CD4-positive, CD25-positive, alpha-beta regulatory T cell (primary cell): ENCODE measurements at regions not wholly inside any gene's neighbourhood (a gene's known extent, or its start where the extent isn't known, plus 50 kb on each side); places are given as distances from the start of the nearest gene placed in this dataset.

Experiments
- ATAC-seq, 2 donors: fragments of 150-1000 bp; cut with Tn5 transposase; one replicate each; pipeline ENCODE4 v1.10.0; 2021; ENCODE audit warnings: low read depth in 2 of 2, moderate number of reproducible peaks in 2 of 2, moderate library complexity in 1 of 2
- DNase-seq, 3 donors: peaks; one replicate each; pipeline versions ENCODE4 v3.0.0 to v3.0.0-alpha.2; 2012 to 2022; ENCODE audit warnings: mixed read lengths in 1 of 3
- H3K27ac ChIP-seq: one replicate; pipeline ENCODE4 v1.7.0; 2013; ENCODE audit warnings: mild to moderate bottlenecking, low read length; ENCODE audit not compliant: insufficient read depth, poor library complexity, severe bottlenecking
- H3K27me3 ChIP-seq: one replicate; pipeline ENCODE4 v1.7.0; 2013; ENCODE audit warnings: low read length; ENCODE audit not compliant: control insufficient read depth, insufficient read depth
- H3K36me3 ChIP-seq: one replicate; pipeline ENCODE4 v1.7.0; 2013; ENCODE audit warnings: mild to moderate bottlenecking, low read length, moderate library complexity; ENCODE audit not compliant: control insufficient read depth, insufficient read depth
- H3K4me1 ChIP-seq: 2 replicates; pipeline ENCODE4 v1.7.0; 2013; ENCODE audit warnings: mild to moderate bottlenecking, low read length; ENCODE audit not compliant: insufficient read depth, control insufficient read depth, poor library complexity, severe bottlenecking
- H3K4me3 ChIP-seq: one replicate; pipeline ENCODE4 v1.7.0; 2013; ENCODE audit warnings: low read depth, mild to moderate bottlenecking, low read length, moderate library complexity
- H3K9me3 ChIP-seq, 2 experiments: 1 replicate in 1 of 2; 2 replicates in 1 of 2; pipeline ENCODE4 v1.7.0; 2013; ENCODE audit warnings: low read length in 2 of 2, mild to moderate bottlenecking in 1 of 2, moderate library complexity in 1 of 2; ENCODE audit not compliant: control insufficient read depth in 2 of 2
- H3K27ac Mint-ChIP-seq, 3 donors: one replicate each; pipeline ENCODE4 v1.8.0; 2020 to 2022; ENCODE audit warnings: mild to moderate bottlenecking in 3 of 3, mixed read lengths in 3 of 3, moderate library complexity in 2 of 3
- H3K27me3 Mint-ChIP-seq: one replicate; pipeline ENCODE4 v1.8.0; 2022; ENCODE audit warnings: mild to moderate bottlenecking, mixed read lengths
- H3K36me3 Mint-ChIP-seq: one replicate; pipeline ENCODE4 v1.8.0; 2020; ENCODE audit warnings: mixed read lengths
- H3K4me1 Mint-ChIP-seq, 4 donors: one replicate each; pipeline ENCODE4 v1.8.0; 2020 to 2022; ENCODE audit warnings: mixed read lengths in 4 of 4, mild to moderate bottlenecking in 1 of 4
- H3K4me3 Mint-ChIP-seq, 4 donors: one replicate each; pipeline ENCODE4 v1.8.0; 2020 to 2022; ENCODE audit warnings: mild to moderate bottlenecking in 4 of 4, mixed read lengths in 4 of 4, moderate library complexity in 3 of 4
- H3K9me3 Mint-ChIP-seq, 7 donors: one replicate each; pipeline ENCODE4 v1.8.0; 2020 to 2022; ENCODE audit warnings: mixed read lengths in 7 of 7, mild to moderate bottlenecking in 3 of 7, moderate library complexity in 2 of 7

DNA sequence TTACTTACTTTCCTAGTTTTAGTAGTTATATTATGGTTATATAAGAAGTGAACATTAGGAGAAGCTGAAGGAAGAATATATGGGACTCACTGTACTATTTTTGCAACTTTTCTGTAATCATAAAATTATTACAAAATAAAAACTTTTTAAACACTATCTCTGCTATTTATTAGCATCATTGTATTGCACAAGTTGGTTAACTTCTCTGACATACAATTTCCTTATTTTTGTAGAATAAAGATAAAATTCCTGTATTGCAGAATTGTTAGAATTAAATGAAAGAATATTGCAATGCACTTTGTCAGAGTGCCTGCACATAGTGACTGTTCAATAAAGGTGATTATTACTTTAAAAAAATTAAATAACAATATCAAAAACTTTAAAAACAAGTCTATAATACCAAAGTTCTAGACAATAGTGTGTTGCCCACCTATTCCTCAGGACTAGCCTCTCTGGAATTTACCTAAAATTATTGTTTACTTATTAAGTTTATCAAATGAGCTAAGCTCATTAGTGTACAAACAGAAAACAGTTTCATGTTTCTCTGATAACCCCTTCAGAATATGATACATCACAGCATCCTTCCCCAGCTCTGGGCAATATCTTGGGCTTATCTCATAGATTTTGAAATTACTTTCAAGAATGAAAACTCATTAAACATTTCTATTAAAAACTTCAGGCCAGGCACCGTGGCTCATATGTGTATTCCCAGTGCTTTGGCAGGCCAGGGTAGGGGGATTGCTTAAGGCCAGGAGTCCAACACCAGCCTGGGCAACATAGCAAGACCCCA lies 77.4 kb upstream of the TMPO start:
- DNase-seq (no peak), ATAC-seq (no peak)
- Mint-ChIP-seq H3K4me3 (no peak overlapping the region), H3K27ac (no peak overlapping the region), H3K9me3 (peaks cover 0 to 10% (median 2%) of the 10 kb centered on the region in 7 donors), H3K4me1 (no peaks in the 10 kb centered on the region), H3K27me3 (peaks cover 45% of the 10 kb centered on the region), H3K36me3 (no peaks in the 10 kb centered on the region)
- Histone ChIP-seq H3K4me1 (no peaks in the 10 kb centered on the region), H3K27ac (no peak overlapping the region), H3K4me3 (no peak overlapping the region), H3K9me3 (peaks cover 0 to 9% of the 10 kb centered on the region in 2 experiments), H3K27me3 (peaks cover 21% of the 10 kb centered on the region), H3K36me3 (no peaks in the 10 kb centered on the region)

DNA sequence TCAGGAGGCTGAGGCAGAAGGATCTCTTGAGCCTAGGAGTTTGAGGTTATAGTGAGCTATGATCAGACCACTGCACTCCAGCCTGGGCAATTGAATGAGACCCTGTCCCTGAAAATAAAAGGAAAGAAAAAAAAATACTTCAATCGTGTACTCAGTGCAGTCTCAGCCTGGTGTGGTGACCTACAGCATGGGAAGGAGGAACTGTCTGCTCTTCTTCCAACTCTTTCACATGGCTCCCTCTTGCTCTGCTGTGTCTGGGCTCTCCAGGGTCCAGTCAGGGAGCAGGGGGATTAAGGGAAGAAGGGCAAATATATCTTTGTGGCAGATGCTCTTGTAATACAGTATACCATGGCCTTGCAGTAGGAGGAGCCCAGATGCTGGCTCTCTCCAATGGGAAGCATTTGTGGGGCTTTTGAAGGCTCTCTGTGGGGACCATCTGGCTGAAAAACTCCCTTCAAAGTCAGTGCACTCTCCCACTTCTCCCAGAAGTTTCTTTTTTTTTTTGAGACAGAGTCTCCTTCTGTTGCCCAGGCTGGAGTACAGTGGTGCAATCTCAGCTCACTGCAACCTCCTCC lies 76.6 kb upstream of the TMPO start:
- Mint-ChIP-seq H3K27ac (no peak overlapping the region), H3K4me3 (no peak overlapping the region), H3K36me3 (no peaks in the 10 kb centered on the region), H3K4me1 (no peaks in the 10 kb centered on the region), H3K9me3 (peaks cover 0 to 10% (median 2%) of the 10 kb centered on the region in 7 donors), H3K27me3 (peaks cover 45% of the 10 kb centered on the region)
- DNase-seq (no peak), ATAC-seq (no peak)
- Histone ChIP-seq H3K36me3 (no peaks in the 10 kb centered on the region), H3K4me1 (no peaks in the 10 kb centered on the region), H3K27ac (no peak overlapping the region), H3K4me3 (no peak overlapping the region), H3K9me3 (peaks cover 0 to 9% of the 10 kb centered on the region in 2 experiments), H3K27me3 (peaks cover 21% of the 10 kb centered on the region)

DNA sequence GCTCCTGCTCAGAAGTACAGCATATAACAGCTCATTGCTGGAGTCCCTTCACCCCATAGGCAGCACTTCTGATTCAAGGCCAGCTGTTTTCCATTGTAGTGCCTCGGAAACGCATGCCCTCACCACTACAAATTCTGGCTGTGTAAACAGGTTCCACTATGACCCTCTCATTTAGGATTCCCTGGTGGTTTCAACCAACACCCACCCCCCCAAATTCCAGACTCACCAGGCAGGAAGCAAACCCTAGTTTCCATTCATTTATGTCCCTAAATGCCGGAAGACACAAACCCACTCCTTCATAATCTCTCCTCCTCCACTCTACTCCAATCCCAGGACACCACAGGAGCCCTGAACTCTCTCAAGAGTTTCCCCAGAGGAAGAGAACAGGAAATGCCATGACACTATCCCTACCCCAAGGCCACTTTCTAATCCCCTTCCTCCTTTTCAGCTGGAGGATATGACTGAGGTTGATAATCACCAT lies 75.9 kb upstream of the TMPO start:
- Mint-ChIP-seq H3K9me3 (peaks cover 0 to 9% (median 2%) of the 10 kb centered on the region in 7 donors), H3K27ac (no peak overlapping the region), H3K27me3 (peaks cover 42% of the 10 kb centered on the region), H3K36me3 (no peaks in the 10 kb centered on the region), H3K4me3 (no peak overlapping the region), H3K4me1 (no peaks in the 10 kb centered on the region)
- Histone ChIP-seq H3K9me3 (peaks cover 0 to 9% of the 10 kb centered on the region in 2 experiments), H3K4me1 (no peaks in the 10 kb centered on the region), H3K36me3 (no peaks in the 10 kb centered on the region), H3K27me3 (peaks cover 21% of the 10 kb centered on the region), H3K27ac (no peak overlapping the region), H3K4me3 (no peak overlapping the region)
- ATAC-seq = peak in 1 of 2 donors; percentile 21
- no peak for DNase-seq

DNA sequence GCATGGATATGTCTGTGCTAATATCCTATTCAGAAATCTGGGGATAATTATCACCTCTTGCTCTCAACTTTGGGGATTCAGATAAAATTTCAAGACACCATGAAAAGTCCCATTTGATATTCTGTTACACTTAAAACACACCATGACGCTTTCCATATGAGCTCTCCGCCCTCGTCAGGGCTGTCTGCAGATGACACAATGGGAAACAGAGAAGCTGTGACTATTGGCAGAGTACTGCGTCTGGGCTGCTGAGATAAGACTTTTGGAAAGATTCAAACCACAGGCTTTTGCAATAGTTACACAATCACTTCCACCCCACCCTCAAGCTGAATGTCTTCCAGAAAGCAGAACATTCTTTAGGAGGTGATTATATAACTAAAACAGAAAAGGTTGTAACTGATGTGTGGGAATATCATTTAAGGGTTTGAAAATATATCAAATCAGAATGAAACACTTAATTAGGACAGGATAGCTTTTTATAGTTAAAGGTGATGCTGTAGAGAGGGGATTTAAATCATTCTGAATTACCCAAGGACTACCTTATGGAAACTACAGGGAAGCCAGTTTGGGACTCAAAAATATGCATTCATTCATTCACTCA lies 75.3 kb upstream of the TMPO start:
- Histone ChIP-seq H3K4me1 (no peaks in the 10 kb centered on the region), H3K4me3 (no peak overlapping the region), H3K9me3 (peaks cover 0 to 5% of the 10 kb centered on the region in 2 experiments), H3K27me3 (peaks cover 18% of the 10 kb centered on the region), H3K27ac (no peak overlapping the region), H3K36me3 (no peaks in the 10 kb centered on the region)
- no peak overlapping the region for H3K27ac Mint-ChIP-seq
- ATAC-seq (peak in 1 of 2 donors; percentile 24), DNase-seq (no peak)
- H3K4me3 Mint-ChIP-seq = no peak overlapping the region
- H3K36me3 Mint-ChIP-seq = no peaks in the 10 kb centered on the region
- peaks cover 39% of the 10 kb centered on the region for H3K27me3 Mint-ChIP-seq
- peaks cover 0 to 5% (median 2%) of the 10 kb centered on the region in 7 donors for H3K9me3 Mint-ChIP-seq
- H3K4me1 Mint-ChIP-seq = no peaks in the 10 kb centered on the region

DNA sequence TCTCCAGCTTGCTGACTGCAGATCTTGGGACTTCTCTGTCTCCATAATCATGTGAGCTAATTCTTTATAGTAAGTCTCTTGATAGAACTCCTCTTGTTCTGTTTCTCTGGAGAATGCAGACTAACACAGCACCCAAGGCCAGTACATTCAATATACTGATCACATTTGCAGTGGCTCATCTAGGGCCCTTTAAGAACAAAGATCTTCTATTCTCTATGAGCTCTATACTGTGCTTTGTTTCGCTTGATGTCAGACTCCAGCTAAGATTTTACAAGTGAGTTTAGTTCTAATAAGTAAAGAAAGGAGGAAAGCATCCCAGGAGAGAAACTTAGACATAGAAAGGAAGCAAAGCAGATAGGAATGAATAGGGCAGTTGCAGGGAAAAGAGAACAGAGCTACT lies 69.3 kb upstream of the TMPO start:
- ATAC-seq = no peak
- H3K4me1 Mint-ChIP-seq = no peaks in the 10 kb centered on the region
- Histone ChIP-seq H3K27me3 (no peaks in the 10 kb centered on the region), H3K27ac (no peak overlapping the region), H3K36me3 (no peaks in the 10 kb centered on the region), H3K4me3 (no peak overlapping the region), H3K4me1 (no peaks in the 10 kb centered on the region), H3K9me3 (no peaks in the 10 kb centered on the region)
- DNase-seq = no peak
- H3K4me3 Mint-ChIP-seq = no peak overlapping the region
- H3K27me3 Mint-ChIP-seq = peaks cover 30% of the 10 kb centered on the region
- no peaks in the 10 kb centered on the region for H3K36me3 Mint-ChIP-seq
- no peaks in the 10 kb centered on the region for H3K9me3 Mint-ChIP-seq
- no peak overlapping the region for H3K27ac Mint-ChIP-seq

DNA sequence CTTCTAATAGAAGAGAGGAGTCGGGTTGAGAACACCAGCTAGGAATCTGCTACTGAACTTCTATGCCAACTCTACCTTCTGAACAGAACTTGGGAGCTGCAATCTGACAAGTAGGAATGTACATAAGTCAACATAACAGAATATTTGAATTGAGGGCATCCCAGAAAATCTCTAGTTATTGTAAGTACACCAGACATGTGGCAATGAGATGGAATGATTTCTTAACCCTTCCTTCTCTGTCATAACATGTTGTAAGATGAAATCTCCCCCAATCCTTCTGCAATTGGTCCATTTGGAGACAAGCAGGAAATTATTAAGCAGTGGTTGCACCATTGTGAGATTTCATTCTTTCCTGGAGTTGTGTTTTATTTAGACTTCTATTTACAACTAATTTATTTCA lies 68.7 kb upstream of the TMPO start:
- Histone ChIP-seq H3K27ac (no peak overlapping the region), H3K27me3 (no peaks in the 10 kb centered on the region), H3K36me3 (no peaks in the 10 kb centered on the region), H3K9me3 (no peaks in the 10 kb centered on the region), H3K4me1 (no peaks in the 10 kb centered on the region), H3K4me3 (no peak overlapping the region)
- Mint-ChIP-seq H3K36me3 (no peaks in the 10 kb centered on the region), H3K9me3 (no peaks in the 10 kb centered on the region), H3K4me1 (no peaks in the 10 kb centered on the region), H3K4me3 (no peak overlapping the region), H3K27ac (no peak overlapping the region), H3K27me3 (peaks cover 31% of the 10 kb centered on the region)
- no peak for ATAC-seq
- no peak for DNase-seq

DNA sequence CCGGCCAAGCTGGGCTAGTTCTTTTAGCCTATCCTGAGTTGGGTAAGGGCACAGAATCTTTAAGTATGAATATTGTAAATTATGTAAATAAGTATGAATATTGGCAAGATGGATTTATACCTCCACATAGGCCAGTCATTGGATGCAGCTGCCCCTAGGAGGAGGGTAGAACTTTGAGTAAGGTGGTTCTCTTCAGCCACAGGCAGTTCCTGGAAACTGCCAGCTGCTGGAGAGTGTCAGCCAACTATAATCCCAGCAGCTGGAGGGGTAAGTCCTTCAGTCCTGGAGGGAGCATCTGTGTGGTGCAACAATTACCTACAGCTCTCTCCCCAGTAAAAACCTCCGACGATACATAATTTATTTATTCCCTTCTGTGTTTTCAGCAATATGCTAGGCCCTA lies 65.8 kb upstream of the TMPO start:
- H3K27ac ChIP-seq = no peak overlapping the region
- no peaks in the 10 kb centered on the region for H3K4me1 Mint-ChIP-seq
- no peak for ATAC-seq
- H3K36me3 ChIP-seq = no peaks in the 10 kb centered on the region
- no peaks in the 10 kb centered on the region for H3K9me3 ChIP-seq
- peaks cover 39% of the 10 kb centered on the region for H3K27me3 Mint-ChIP-seq
- H3K4me3 ChIP-seq = no peak overlapping the region
- no peaks in the 10 kb centered on the region for H3K36me3 Mint-ChIP-seq
- no peak overlapping the region for H3K4me3 Mint-ChIP-seq
- H3K4me1 ChIP-seq = no peaks in the 10 kb centered on the region
- DNase-seq = no peak
- H3K27me3 ChIP-seq = peaks cover 2% of the 10 kb centered on the region
- no peaks in the 10 kb centered on the region for H3K9me3 Mint-ChIP-seq
- H3K27ac Mint-ChIP-seq = no peak overlapping the region
